Ovary (tissue), 7 donors: ENCODE measurements at regions not wholly inside any gene's neighbourhood (a gene's known extent, or its start where the extent isn't known, plus 50 kb on each side); places are given as distances from the start of the nearest gene placed in this dataset.

Source experiments
- DNase-seq, 5 donors: peaks; one replicate each; pipeline ENCODE4 v3.0.0-alpha.2; 2019 to 2020
- H3K27ac ChIP-seq, 2 donors: fragments of 200-600 bp; one replicate each; pipeline versions ENCODE4 v1.5.1 to v1.8.0; 2019 to 2022
- H3K27me3 ChIP-seq: fragments of 200-600 bp; one replicate; pipeline ENCODE4 v1.8.0; 2022
- H3K36me3 ChIP-seq: fragments of 200-600 bp; sonication (generic); one replicate; pipeline ENCODE4 v1.5.1; 2019
- H3K4me1 ChIP-seq: one replicate; pipeline ENCODE4 v1.8.1; 2013; ENCODE audit warnings: mild to moderate bottlenecking, moderate library complexity; ENCODE audit not compliant: insufficient read depth
- H3K4me3 ChIP-seq: fragments of 200-600 bp; sonication (generic); one replicate; pipeline ENCODE4 v1.5.1; 2017
- H3K9me3 ChIP-seq, 2 donors: fragments of 200-600 bp in 1 of 2; sonication (generic) in 1 of 2; one replicate each; pipeline versions ENCODE4 v1.5.1 to v1.8.1; 2013 to 2019; ENCODE audit warnings: mild to moderate bottlenecking in 1 of 2, moderate library complexity in 1 of 2
- CTCF ChIP-seq, 3 donors: fragments of 450-650 bp in 2 of 3; fragments of 200-600 bp in 1 of 3; IDR thresholded peaks; one replicate each; pipeline versions ENCODE4 v1.5.1 to v1.8.0; 2016 to 2022; ENCODE audit warnings: antibody characterized with exemption in 3 of 3, mild to moderate bottlenecking in 1 of 3
- EP300 ChIP-seq: sonication (generic); formaldehyde crosslinking; IDR thresholded peaks from one replicate; pipeline ENCODE4 v1.6.1; 2017; ENCODE audit warnings: antibody characterized with exemption
- POLR2A ChIP-seq: fragments of 450-650 bp; IDR thresholded peaks from one replicate; pipeline ENCODE4 v1.6.1; 2017; ENCODE audit warnings: antibody characterized with exemption, mild to moderate bottlenecking, moderate library complexity
- WGBS, 3 donors: extraction: QIAGEN DNeasy Blood & Tissue Kit in 1 of 3; methylation state at CpG; one replicate each; pipeline versions ENCODE4 v1.1.5 to v1.1.7; 2013 to 2017; 5-methylcytosine and 5-hydroxymethylcytosine counted together
- intact Hi-C, 4 donors: fragments of 100-400 bp; cut with DNase I; formaldehyde crosslinking; loops; one replicate each; pipeline versions ENCODE4 v1.11.0 to v1.15.1; 2022 to 2023
- donor health status: DM: no; HTN: no; CAD: no; lungs with moderate emphysema.
- donor health status: DM: no; HTN: no; CAD: no.
- donor health status: Bipolar disorder and iron deficiency.
- donor health status: DM: no; HTN: no; CAD: no.
- donor health status: DM: yes; HTN: yes; CAD: no.

- 82 to 85% (median 83%) methylated on average over 2 of the region's 2 CpGs for WGBS, 3 donors
- Histone ChIP-seq H3K9me3 (no peaks in the 10 kb centered on the region), H3K27me3 (no peaks in the 10 kb centered on the region), H3K4me1 (no peaks in the 10 kb centered on the region), H3K4me3 (no peak overlapping the region), H3K27ac (no peak overlapping the region), H3K36me3 (no peaks in the 10 kb centered on the region)
- no peak for TF ChIP-seq EP300
- TF ChIP-seq CTCF (IDR thresholded peaks at IDR 0.05): no peak
- no peak for TF ChIP-seq POLR2A
- DNase-seq: no peak
- intact Hi-C loops: no loop called here
Measured at GRCh38 chr6:147823936-147824335, 315.4 kb downstream of the SAMD5 start.

- TF ChIP-seq EP300 (no peak), POLR2A (no peak), CTCF (IDR thresholded peaks at IDR 0.05) (no peak)
- Histone ChIP-seq H3K4me3 (no peak overlapping the region), H3K27me3 (no peaks in the 10 kb centered on the region), H3K27ac (no peak overlapping the region), H3K36me3 (no peaks in the 10 kb centered on the region), H3K9me3 (no peaks in the 10 kb centered on the region), H3K4me1 (no peaks in the 10 kb centered on the region)
- DNase-seq: no peak
- intact Hi-C loops: no loop called here
- WGBS, 3 donors: 87 to 95% (median 88%) methylated on average over 2 of the region's 2 CpGs
Measured at GRCh38 chr6:147825848-147826247, 317.4 kb downstream of the SAMD5 start.

GRCh38 chr6:147826698-147827097 lies 318.2 kb downstream of the SAMD5 start:
- Histone ChIP-seq H3K4me1 (no peaks in the 10 kb centered on the region), H3K36me3 (no peaks in the 10 kb centered on the region), H3K27me3 (no peaks in the 10 kb centered on the region), H3K4me3 (no peak overlapping the region), H3K27ac (no peak overlapping the region), H3K9me3 (no peaks in the 10 kb centered on the region)
- intact Hi-C loops: no loop called here
- TF ChIP-seq CTCF (IDR thresholded peaks at IDR 0.05): no peak
- no peak for TF ChIP-seq POLR2A
- no peak for TF ChIP-seq EP300
- WGBS, 3 donors: 87 to 94% (median 90%) methylated on average over 4 of the region's 4 CpGs
- no peak for DNase-seq

- 96 to 100% (median 99%) methylated on average over 1 of the region's 1 CpG for WGBS, 3 donors
- intact Hi-C loops: no loop called here
- no peaks in the 10 kb centered on the region for H3K36me3 ChIP-seq
- no peaks in the 10 kb centered on the region for H3K4me1 ChIP-seq
- H3K27me3 ChIP-seq: no peaks in the 10 kb centered on the region
- DNase-seq: no peak
- H3K4me3 ChIP-seq: no peak overlapping the region
- no peaks in the 10 kb centered on the region for H3K9me3 ChIP-seq
- no peak overlapping the region for H3K27ac ChIP-seq
- no peak for TF ChIP-seq EP300
- no peak for TF ChIP-seq POLR2A
- TF ChIP-seq CTCF (IDR thresholded peaks at IDR 0.05): no peak
Measured at GRCh38 chr6:147829418-147829817, 320.9 kb downstream of the SAMD5 start.

GRCh38 chr6:147829835-147830234 lies 321.3 kb downstream of the SAMD5 start:
- H3K27me3 ChIP-seq: no peaks in the 10 kb centered on the region
- intact Hi-C loops: no loop called here
- no peak for DNase-seq
- H3K27ac ChIP-seq: no peak overlapping the region
- TF ChIP-seq CTCF (IDR thresholded peaks at IDR 0.05): no peak
- TF ChIP-seq POLR2A: no peak
- TF ChIP-seq EP300: no peak
- no peaks in the 10 kb centered on the region for H3K4me1 ChIP-seq
- no peaks in the 10 kb centered on the region for H3K9me3 ChIP-seq
- no peak overlapping the region for H3K4me3 ChIP-seq
- no peaks in the 10 kb centered on the region for H3K36me3 ChIP-seq
